ENCODE measurements at regions not wholly inside any gene's neighbourhood (a gene's known extent, or its start where the extent isn't known, plus 50 kb on each side); places are given as distances from the start of the nearest gene placed in this dataset.
"Not testable (repeated sequence)": the region's sequence is repeated elsewhere in the genome, so short reads cannot be mapped to it uniquely, and the experiment has no call there.

DNA sequence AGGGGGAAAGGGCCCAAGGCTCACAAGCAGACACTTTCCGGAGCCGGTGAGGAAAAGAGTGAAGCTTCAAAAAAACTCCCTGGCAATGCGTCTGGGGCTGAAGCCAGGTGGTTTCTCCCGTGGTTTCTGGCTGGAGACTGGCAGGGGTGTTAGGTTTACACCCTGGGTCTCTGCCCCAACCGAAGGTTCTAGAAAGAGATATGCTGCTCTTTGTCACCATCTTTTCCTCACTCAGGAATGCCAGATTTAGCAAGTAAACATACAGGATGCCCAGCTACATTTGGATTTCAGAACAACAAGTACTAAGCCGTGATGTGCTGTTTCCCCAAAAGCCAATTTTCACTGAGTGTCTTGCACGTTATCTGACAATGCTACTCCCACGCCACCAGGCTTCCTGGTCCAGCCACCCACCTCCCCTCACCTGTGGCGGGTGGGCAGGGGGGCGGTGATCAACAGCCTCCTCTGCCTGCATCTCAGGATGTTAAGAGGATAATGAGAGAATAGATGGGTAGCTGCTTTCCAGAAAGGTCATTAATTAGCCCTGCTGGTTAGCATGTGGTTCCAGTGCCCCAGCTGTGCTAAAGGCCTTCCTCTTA, 69.6 kb upstream of the OLIG2 start:
- Mint-ChIP-seq H3K4me1 (ENCODE audit: low read depth in 2 of 2) (no peaks in the 10 kb centered on the region), H3K9me3 (no peaks in the 10 kb centered on the region), H3K27me3 (peaks cover 54 to 80% of the 10 kb centered on the region in 2 donors), H3K4me3 (no peak overlapping the region), H3K27ac (no peak overlapping the region), H3K36me3 (ENCODE audit: insufficient read depth) (peaks cover 4% of the 10 kb centered on the region)
- ATAC-seq (replicated peaks) (no peak), DNase-seq (no peak)

DNA sequence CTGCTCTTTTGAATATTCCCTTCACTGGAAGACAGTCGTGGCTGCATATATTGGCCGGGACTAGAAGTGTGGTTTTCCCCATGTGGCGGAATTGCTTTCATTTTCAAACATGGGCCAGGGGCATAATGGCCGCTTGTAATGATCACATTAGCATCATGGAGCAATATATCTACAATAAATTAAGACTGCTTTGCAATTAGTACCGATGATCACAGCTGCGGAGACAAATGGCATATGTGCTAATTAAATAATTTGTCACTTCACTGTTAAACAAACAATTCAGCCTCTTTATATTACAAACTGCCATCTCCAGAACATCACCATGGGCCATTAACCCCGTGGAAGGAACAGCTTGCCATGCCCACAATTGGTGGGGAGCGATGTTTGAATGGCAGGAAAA, 68.2 kb upstream of the OLIG2 start:
- Mint-ChIP-seq H3K36me3 (ENCODE audit: insufficient read depth) (peaks cover 4% of the 10 kb centered on the region), H3K27ac (no peak overlapping the region), H3K9me3 (no peaks in the 10 kb centered on the region), H3K4me3 (no peak overlapping the region), H3K4me1 (ENCODE audit: low read depth in 2 of 2) (no peaks in the 10 kb centered on the region), H3K27me3 (peaks cover 48 to 85% of the 10 kb centered on the region in 2 donors)
- ATAC-seq (replicated peaks) (no peak), DNase-seq (no peak)

DNA sequence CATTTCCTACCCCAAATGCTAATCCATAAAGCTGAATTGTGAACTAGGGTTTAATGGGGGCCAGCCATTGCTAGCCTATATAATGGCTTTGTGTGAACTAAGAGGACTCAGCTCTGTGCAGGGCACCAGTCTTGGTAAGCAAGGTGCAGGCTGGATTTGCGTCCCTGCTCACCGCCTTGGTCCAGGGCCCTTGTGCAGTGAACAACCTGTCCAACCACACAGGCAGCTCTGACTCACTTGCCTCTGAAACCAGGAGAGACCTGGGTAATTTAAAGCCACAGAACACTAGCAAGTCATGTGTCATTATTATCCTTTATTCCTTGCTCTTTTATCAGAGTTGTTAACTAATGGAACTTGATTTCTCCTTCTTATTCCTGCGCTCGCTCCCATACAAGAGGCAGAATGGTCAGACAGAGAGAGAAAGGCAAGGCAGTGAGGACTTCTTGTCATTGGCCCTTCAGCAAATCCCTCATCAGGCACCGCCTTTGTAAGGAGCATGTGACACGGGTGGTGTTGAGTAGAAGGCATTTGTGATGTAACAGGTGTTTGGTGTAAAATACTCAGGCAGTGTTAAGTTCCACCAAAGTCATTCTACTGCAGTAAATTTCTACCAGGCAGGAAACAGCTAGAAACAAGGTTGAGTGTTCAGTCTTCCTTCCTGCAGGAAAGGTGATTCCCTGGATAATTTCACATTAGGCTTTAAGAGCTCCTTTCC, 67.3 kb upstream of the OLIG2 start:
- Mint-ChIP-seq H3K27ac (no peak overlapping the region), H3K4me1 (ENCODE audit: low read depth in 2 of 2) (no peaks in the 10 kb centered on the region), H3K9me3 (no peaks in the 10 kb centered on the region), H3K36me3 (ENCODE audit: insufficient read depth) (no peaks in the 10 kb centered on the region), H3K4me3 (no peak overlapping the region), H3K27me3 (peaks cover 41 to 81% of the 10 kb centered on the region in 2 donors)
- DNase-seq (no peak), ATAC-seq (replicated peaks) (no peak)

DNA sequence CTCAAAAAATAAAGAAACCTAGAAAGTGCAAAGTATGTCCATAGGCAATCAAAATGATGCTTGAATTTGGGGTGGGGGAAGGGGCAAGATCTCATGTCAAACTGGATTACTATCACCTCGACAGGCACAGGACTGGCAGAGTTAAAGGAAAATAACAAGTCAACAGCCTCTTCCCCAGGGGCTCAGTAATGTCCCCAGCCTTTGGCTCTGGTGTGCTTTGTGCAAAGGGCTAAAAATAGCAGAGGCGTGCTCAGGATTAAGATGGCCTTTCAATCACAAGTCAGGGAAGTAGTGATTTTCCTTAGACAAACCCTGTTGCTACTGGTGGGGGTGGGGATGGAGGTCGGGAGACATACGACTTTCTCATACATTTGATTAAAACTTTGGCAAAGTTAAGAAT, 63.5 kb upstream of the OLIG2 start:
- Mint-ChIP-seq H3K4me1 (ENCODE audit: low read depth in 2 of 2) (peaks cover 18 to 21% of the 10 kb centered on the region in 2 donors), H3K27me3 (peaks cover 10 to 43% of the 10 kb centered on the region in 2 donors), H3K27ac (no peak overlapping the region), H3K36me3 (ENCODE audit: insufficient read depth) (no peaks in the 10 kb centered on the region), H3K4me3 (no peak overlapping the region), H3K9me3 (no peaks in the 10 kb centered on the region)
- no peak for DNase-seq
- ATAC-seq (replicated peaks): no peak

DNA sequence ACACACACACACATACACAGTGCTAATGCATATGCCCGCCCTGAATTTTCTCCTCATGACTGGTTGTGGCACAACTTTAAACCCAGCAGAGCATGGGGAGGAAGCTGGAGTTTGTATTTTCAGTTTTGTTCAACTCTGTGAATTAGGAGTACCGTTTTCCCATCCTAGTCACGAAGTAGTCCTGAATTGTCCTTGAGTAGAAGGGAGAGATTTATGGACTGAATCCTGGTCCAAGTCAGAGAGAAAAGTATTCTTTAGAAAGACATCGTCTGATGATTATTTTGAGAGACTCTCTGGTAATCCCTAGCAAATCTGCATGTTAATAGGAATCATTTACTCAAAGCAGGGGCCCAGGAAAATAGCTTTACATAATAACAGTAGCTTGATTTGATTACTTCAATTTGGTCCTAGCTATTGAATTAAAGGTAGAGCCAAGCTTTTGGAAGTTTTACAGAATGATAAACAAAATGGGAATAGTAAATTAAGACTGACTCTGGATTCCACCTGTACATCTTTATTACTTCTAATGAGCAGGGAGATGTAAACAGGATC, 60.5 kb upstream of the OLIG2 start:
- no peaks in the 10 kb centered on the region for H3K36me3 Mint-ChIP-seq (ENCODE audit: insufficient read depth)
- H3K4me1 Mint-ChIP-seq (ENCODE audit: low read depth in 2 of 2): peaks cover 20 to 21% of the 10 kb centered on the region in 2 donors
- no peak for ATAC-seq (replicated peaks)
- H3K9me3 Mint-ChIP-seq: no peaks in the 10 kb centered on the region
- H3K27me3 Mint-ChIP-seq: peaks cover 10 to 35% of the 10 kb centered on the region in 2 donors
- peak overlapping the region in 1 of 2 donors; percentile 76 for H3K27ac Mint-ChIP-seq
- H3K4me3 Mint-ChIP-seq: peak overlapping the region in 1 of 2 donors; percentile 63
- no peak for DNase-seq

DNA sequence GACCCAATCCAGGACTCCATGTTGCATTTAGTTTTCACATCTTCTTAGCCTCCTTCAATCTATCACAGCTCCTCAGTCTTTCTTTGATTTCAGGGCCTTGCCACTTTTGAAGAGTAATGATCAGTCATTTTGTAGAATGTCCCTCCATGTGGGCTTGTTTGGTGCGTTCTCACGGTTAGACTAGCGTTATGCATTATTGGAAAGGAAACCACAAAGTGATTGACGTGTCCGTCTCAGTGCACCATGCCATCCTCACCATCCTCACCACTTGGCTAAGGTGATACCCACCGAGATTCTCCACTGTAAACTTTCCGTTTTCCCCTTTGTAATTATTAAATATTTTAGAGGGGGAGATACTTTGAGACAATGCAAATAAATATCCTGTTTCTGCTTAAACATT, 59.6 kb upstream of the OLIG2 start:
- H3K4me1 Mint-ChIP-seq (ENCODE audit: low read depth in 2 of 2): peaks cover 20 to 21% of the 10 kb centered on the region in 2 donors
- H3K27ac Mint-ChIP-seq: peak overlapping the region; percentile 47 to 76
- peaks cover 5 to 28% of the 10 kb centered on the region in 2 donors for H3K27me3 Mint-ChIP-seq
- DNase-seq (peak in 1 of 3 experiments; percentile 6), ATAC-seq (replicated peaks) (peak; percentile 65)
- H3K4me3 Mint-ChIP-seq: peak overlapping the region; percentile 43 to 63
- no peaks in the 10 kb centered on the region for H3K36me3 Mint-ChIP-seq (ENCODE audit: insufficient read depth)
- H3K9me3 Mint-ChIP-seq: no peaks in the 10 kb centered on the region

DNA sequence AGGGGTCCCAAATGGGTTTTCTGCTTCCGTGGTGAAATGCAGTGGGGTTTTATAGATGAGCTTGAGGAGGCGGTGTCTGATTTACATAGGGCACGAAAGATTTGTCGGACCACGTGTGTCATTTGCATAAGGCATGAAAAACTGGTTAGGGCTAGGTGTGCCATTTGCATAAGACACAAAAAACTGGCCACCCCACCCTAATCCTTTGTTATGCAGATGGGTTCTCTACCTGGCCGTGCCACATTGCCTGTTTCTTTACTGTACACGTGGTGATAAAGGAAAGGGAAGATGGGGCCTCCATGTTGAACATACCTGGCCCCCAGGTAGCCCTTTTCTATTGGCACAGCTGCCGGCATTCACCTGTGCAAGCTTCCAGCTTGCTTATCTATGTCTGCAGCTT, 57.6 kb upstream of the OLIG2 start:
- not testable (repeated sequence) for ATAC-seq (replicated peaks); H3K4me3 Mint-ChIP-seq; H3K27ac Mint-ChIP-seq; H3K9me3 Mint-ChIP-seq; DNase-seq; H3K36me3 Mint-ChIP-seq (ENCODE audit: insufficient read depth)
- Mint-ChIP-seq H3K27me3 (peaks cover 6 to 10% of the 10 kb centered on the region in 2 donors), H3K4me1 (ENCODE audit: low read depth in 2 of 2) (peaks cover 20 to 21% of the 10 kb centered on the region in 2 donors)

DNA sequence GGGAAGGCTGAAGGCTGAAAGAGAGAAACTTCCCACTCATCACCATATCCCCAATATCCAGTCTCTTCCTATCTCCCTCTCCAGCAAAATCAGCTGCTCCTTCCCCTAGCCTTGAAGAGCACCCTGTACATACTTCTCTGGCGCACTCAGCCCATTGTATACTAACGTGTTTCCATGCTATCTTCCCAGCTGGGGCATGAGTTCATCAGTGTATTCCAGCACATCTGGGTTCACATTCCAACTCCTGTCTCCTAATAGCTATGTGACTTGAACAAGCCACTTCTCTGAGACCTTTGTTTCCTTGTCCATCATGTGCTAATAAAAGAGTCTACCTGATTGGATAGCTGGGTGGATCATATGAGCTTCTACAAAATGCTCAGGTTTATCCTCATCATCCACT, 51.1 kb upstream of the OLIG2 start:
- no peak overlapping the region for H3K27ac Mint-ChIP-seq
- no peaks in the 10 kb centered on the region for H3K9me3 Mint-ChIP-seq
- H3K4me1 Mint-ChIP-seq (ENCODE audit: low read depth in 2 of 2): peaks cover 0 to 2% of the 10 kb centered on the region in 2 donors
- H3K27me3 Mint-ChIP-seq: peaks cover 35 to 66% of the 10 kb centered on the region in 2 donors
- H3K36me3 Mint-ChIP-seq (ENCODE audit: insufficient read depth): no peaks in the 10 kb centered on the region
- ATAC-seq (replicated peaks) (no peak), DNase-seq (no peak)
- H3K4me3 Mint-ChIP-seq: no peak overlapping the region

DNA sequence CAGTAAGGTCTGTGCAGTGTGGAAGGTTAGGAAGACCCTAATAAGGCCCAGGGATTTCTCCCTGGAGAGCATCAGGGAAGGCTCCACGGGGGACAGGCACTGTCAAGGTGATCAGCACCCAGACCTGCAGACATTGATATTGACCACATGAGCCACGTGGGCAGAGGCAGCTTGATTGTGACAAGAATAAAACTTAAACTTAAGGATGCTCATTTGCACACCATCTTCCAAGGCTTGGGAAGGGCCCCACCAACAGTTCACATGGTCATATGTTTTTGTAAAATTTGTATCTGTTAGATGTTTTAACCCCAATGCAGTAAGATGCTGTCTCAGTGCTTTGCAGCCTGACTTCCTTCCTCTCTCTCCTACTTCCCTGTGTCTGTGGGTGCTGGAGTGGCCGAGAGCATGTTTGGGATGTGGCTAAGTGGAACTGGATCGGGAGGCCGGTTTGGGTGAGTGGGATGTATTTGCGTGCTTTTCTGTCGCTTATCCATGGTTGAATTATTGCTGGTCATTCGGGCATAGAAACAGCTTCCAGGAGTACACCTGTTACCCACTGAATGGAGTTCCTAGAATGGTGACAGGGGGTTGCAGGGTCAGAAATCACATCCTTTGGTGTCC, 49.8 kb upstream of the OLIG2 start:
- no peak for DNase-seq
- no peak overlapping the region for H3K4me3 Mint-ChIP-seq
- no peak overlapping the region for H3K27ac Mint-ChIP-seq
- no peak for ATAC-seq (replicated peaks)
- H3K36me3 Mint-ChIP-seq (ENCODE audit: insufficient read depth): no peaks in the 10 kb centered on the region
- H3K4me1 Mint-ChIP-seq (ENCODE audit: low read depth in 2 of 2): peaks cover 0 to 2% of the 10 kb centered on the region in 2 donors
- peaks cover 46 to 79% of the 10 kb centered on the region in 2 donors for H3K27me3 Mint-ChIP-seq
- no peaks in the 10 kb centered on the region for H3K9me3 Mint-ChIP-seq

Measured in effector memory CD8-positive, alpha-beta T cell (primary cell).